AG08396 (cell line): ENCODE measurements at regions not wholly inside any gene's neighbourhood (a gene's known extent, or its start where the extent isn't known, plus 50 kb on each side); places are given as distances from the start of the nearest gene placed in this dataset.

Experiments
- DNase-seq: peaks from one replicate; pipeline ENCODE4 v3.0.0; 2012; ENCODE audit warnings: low spot score, mixed read lengths

DNA sequence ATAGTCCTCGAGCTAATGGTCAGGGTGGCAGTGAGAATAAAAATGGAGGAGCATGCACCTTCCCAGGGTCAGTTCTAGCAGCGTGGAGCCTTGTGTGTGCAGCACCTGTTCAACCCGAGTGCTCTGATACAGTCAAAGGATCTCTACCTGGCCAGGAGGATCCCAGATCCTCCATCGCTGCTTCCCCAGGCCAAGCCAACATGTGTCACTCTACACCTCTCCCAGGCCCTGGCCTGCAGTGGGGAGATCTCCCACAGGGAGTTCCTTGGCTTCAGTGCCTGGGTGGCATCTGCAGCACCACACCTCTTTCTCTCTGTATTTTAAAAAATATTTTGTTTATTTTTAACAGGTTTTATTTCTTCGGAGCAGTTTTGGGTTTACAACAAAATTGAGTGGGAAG, 414.8 kb upstream of the C2CD4B start:
- DNase-seq: no peak

- no peak for DNase-seq
These were observed 417.5 kb upstream of the C2CD4B start for GRCh38 chr15:62582580-62582979.

DNA sequence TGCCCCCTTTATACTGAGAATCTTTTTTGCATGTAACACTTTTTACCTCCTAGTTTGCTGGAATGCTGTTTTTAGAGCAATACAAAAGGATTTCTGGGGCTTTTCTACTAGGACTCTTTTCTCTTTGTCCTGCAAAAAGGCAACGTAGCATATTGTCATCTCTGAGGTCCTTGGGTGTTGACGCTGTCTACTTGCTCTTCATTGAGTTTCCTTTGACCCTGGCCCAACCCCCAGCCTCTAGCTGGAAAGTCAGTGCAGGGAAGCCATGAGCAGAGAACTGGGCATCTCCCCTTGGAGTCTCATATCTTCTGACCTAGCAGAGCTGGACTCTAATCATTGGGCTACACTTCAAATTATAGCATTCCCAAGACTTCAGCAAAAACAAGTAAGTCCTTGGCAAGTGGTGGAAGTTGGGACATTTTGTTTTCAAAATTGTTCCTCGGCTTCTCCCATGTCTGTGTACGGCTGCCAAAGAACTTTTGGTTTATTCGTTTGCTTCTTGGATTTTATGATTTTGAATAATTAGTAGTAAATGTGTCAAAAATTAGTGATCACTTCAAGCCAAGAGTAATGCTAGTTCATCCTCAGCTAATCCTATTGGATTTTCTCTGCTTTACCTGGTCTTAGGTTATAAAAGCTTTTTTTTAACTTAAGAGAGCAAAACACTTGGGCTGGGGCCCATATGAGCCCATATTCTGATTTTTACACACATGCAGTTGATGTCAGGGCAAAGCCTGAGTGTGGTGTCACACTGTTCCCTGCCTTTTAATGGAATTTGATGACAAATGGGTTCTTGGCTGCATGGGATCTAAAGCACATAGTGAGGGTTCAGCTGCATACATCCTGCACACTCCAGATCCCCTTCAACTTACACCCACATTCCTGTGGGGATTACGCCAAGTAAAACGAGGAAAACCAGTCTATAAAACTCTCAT, 419.5 kb upstream of the C2CD4B start:
- no peak for DNase-seq

- no peak for DNase-seq
These were observed 424.0 kb upstream of the C2CD4B start for GRCh38 chr15:62588938-62589670.

DNA sequence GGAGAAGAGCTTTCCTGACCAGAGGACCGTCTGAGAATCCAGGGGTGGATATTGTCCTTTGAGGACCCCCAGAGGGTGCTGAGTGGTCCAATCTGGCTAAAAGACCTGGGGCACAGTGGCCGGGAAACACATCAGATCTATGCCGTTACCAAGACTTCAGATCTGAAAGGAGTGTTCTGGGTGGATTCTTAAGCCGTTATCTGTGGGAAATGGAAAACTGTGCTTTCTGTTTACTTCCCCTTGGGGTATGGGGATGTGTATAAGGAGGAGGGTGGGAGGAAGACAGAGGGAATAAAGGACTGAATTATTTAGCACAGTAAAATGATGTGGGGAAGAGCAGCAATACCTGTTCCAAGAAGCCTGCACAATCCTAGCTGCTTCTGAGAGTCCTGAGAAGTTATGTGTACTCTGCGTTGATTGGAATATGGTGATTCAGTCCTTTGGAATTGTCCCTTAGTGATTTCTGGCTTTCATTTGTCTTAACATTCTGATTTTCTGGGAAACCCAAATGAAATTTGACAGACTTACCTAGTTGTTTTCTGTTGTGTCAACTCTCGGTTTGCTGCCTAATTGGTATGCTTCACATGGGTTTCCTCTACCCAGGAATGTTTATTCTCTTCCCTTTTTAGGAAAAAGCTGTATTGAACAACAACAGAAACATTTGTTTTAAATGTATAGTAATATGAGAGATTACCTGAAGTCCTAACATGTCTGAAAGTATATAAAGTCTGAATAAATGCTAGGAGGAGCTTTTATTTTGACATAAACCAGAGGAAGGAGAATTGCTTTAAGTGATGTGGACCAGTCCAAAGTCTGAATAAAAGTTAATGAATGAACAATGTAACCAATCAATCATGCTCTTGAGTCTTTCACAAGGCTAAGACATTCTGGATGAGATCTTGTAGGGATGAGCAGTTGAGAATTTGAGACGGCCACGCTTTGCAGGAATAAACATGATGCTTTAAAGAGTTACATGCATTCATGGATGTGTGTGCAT, 427.1 kb upstream of the C2CD4B start:
- no peak for DNase-seq

DNA sequence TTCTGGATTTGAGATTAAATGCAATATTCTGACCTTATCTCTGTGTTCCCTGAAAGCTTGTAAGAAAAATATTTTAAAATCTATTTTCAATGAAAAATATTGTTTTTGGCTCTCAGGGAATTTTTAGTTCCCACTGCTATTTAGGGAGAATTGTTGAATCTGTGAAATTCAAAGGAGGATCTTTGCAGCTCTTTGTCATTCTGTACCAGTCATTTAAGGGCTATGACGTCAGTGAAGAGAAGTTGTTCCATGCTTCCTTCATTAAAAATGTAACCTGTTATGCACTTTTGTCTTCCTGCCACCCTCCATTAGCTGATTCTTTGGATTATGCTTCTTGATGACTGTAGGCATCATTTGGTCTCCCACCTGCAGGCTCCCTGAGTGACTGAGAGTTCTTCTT, 427.8 kb upstream of the C2CD4B start:
- DNase-seq: no peak

DNA sequence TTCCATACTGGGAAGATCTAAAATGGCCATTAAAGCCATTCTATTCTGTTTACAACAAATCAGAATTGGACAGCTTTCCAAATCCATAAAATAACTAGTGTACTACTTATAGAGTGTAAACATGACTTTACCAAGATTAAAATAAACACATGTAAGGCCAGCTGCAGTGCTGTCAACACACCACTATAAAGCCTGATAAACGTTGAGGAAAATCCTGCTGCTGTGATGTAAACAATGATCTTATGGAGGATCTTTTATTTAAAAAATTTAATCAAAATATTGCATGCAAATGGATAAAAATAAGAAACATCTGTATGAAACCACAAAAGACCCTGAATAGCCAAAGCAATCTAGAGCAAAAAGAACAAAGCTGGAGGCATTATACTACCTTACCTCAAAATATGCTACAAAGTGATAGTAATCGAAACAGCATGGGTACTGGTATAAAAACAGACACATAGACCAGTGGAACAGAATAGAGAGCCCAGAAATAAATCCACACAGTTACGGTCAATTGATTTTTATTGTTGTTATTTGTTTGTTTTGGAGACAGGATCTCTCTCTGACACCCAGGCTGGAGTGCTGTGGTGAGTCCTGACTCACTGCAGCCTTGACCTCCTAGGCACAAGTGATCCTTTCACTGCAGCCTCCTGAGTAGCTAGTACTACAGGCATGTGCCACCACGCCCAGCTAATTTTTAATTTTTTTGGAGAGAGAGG, 428.8 kb upstream of the C2CD4B start:
- no peak for DNase-seq

DNA sequence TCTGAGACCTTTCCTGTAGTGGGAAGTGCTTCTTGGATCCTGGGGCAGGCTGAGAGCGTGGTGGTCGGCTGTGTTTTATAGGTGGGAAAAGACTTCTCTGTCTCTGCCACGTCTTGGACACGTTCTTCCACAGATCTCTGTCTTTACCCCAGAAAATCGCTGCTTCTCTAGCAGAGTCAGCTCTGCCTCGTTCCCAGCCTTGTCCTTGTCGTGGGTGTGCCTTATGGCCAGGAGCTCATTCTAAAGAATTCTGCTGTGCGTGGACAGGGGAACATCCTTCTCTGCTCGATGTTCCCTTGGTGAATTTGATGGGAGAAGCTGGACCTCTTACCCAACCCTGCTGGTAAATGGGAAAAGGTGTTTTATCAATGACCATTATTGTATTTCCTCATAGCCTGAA, 433.1 kb upstream of the C2CD4B start:
- DNase-seq: no peak

GRCh38 chr15:62599791-62600777, 435.0 kb upstream of the C2CD4B start:
- no peak for DNase-seq

DNA sequence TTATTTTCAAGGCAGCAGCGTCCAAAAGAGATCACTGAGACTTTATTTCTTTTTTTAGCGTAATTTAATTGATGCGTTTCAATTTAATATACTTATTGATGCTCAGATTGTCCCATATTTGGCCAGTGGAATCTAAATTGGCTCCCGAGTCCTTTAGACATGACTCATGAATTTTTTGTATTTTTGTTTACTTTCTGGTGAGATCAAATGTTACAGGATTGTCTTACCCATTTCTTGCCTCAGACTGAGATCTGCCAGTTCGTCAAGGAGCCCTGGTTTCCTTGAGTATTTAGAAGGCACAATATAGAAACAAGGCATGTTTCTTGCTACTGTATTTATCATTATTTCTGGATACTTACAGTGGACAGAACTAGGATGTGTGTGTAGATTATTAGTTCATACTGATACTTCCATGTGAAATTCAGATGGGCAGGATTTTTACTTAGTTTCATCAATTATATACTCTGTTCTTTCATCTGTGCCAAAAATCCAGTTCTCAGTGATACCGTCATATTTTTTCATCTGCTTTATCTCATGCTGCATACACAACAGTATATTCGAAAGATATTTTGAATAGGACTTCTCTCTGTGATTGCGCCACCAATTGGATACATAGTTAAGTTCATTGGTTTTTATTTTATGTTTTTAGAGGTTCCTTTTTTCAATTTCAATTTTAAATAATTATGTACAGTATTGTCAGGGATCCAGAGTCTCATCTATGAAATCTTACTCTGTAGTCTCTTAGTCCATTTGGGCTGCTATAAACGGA, 436.9 kb upstream of the C2CD4B start:
- peak; percentile 20 for DNase-seq

DNA sequence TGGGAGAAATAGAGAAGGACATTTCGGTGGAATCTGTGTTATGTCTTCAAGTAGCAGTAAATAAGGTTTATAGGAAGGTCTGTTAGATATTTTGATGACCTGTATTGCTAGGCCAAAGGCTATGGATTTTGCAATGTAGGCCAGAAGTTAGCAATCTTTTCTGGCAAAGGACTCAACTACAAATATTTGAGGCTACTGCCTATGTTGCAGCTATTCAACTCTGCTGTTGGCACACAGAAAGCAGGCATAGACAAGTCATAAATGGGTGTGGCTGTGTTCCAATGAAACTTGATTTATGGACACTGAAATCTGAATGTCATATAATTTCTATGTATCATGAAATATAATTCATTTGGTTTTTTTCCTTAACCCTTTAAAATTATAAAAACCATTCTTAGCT, 438.7 kb upstream of the C2CD4B start:
- DNase-seq: peak; percentile 16

DNA sequence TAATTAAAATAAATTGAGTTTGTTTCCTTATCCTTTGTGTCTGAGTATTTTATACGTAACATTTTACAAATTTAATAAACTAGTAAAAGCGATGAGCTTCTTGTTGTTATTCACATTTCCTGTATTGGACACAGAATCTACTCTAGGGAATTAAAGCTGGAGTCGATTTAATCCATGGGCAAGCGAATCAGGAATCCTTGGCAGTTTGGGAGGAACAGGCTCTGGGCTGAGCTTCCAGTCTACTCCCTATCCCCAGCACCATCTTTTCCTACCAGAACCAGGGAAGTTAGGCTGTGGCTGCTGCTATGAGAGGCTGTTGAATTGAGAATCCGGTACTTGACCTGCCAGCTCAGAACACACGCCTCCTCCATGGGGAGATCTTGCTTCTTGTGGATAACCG, 437.3 kb upstream of the TPM1 start:
- DNase-seq: no peak

DNA sequence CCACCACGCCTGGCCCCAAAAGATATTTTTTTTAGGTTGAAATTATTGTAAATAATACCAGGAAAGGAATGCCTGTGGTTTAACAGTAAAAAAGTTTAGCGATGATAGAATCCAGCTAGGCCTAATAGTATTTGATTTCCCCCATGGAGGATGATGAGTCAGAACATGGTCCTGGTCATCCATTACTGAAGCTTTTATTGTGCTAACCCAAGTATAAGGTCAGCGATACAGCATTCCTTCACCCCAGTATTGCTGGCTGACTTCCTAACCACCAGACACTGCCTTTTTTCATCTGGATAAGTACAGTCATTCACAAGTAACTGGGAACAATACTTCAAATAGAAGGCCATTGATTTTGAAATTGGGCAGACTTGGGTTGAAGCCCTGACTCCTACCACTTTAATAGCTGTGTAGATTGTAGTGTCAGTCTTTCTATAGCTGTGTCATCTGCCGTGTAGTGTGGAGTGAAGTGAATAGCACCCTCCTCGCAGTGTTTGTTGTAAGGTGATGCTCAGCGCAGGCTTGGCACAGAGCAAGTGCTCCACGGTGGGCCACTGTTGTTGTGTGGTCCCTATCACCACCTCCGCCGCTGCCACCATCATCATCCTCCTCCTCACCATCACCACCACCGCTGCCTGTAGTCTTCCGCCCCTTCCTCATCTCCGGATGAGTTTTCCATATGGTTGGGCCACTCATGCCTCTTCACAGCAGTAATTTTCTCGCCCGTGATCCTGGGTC, 436.0 kb upstream of the TPM1 start:
- peak; percentile 86 for DNase-seq

DNA sequence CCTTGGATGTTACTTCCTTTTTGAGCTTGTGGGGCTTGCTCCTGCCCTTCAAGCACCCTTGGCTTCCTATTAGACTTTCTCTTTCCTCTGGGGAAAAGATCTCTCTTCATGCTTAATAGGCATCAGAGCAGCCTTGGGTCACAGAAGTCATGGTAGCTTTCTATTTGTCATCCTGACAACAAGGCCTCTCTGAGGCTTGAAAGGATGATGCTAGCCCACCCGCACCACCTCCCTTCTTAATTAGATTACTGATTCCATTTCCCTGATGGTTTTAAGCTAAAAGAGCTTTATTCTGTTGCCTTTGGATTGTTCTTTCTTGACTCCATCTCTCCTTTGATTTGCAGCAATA, 435.5 kb upstream of the TPM1 start:
- DNase-seq: no peak

DNA sequence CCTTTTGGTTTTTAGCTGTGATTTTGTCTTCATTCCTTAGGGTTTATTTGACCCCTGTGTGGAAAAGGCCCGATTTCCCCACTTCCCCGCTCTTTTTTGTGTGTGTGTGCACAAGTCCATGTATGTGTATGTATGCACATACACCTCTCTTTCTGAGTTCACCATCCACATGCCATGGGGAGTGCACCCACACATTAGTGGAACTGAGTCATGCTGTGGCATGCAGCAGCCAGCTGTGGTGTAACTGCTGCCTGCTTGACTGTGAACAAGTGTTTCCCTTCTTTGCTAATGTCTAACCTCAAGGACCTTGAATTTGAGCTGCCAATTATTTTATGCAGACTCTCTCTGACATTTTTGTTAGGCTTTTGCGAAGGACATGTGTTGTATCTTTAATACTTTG, 434.9 kb upstream of the TPM1 start:
- peak; percentile 42 for DNase-seq

DNA sequence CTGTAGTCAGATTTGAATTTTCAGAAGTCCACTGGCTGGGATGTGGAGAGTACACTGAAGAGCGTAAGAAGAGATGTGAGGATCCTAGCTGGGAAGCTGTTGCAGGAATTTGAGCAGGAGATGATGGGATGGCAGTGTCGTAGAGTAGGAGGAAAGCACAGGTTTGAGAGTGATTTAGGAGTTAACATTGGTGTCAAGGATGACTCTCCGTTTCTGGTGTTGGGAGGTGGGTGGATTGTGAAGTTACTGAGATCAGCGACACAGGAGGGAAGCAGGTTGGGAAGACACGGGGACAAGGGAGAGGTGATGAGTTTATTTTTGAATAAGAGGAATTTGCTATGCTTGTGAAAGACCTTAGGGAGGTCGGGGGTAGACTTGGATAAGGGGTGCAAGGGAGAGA, 434.2 kb upstream of the TPM1 start:
- DNase-seq: no peak

GRCh38 chr15:62610265-62610869, 432.2 kb upstream of the TPM1 start:
- no peak for DNase-seq

DNA sequence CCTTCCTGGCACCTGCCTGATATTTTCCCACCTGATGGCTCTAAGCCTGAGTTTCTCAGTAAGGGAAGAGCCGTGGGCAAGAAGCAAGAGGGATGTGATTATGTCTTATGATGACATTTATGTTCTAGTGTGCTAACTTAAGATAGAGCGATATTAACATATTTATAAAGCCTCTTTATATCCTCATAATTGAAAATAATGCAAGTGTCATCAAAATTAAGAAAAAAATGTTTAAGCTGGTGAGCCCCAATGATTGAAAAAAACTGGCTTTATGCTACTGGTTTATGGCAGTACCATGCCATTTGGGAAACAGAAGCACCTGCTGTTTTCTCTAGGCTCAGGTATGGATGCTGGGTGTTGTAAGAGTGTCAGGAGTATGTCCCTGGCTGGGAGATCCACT, 431.5 kb upstream of the TPM1 start:
- DNase-seq: no peak
